ENCODE measurements at regions not wholly inside any gene's neighbourhood (a gene's known extent, or its start where the extent isn't known, plus 50 kb on each side); places are given as distances from the start of the nearest gene placed in this dataset.

DNA sequence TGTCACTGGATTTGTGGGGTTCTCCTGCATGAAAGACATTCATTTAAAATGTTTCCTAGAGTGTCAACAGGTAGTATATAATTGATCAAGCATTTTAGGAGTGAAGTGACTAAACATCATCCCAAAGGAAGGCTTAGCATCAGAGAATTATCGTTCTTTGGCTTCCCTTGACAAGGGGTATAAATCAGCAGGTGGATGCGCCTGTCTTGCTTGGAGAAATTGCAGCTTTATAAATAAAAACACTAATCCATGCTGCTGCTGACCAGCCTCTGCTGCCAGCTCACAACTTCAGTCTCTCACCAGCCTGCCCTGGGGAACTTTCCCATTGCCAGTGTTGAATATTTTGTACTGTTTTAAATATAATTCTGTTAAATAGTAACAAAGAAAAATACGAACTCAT lies 1184.7 kb upstream of the TENM4 start:
- no peak for DNase-seq

DNA sequence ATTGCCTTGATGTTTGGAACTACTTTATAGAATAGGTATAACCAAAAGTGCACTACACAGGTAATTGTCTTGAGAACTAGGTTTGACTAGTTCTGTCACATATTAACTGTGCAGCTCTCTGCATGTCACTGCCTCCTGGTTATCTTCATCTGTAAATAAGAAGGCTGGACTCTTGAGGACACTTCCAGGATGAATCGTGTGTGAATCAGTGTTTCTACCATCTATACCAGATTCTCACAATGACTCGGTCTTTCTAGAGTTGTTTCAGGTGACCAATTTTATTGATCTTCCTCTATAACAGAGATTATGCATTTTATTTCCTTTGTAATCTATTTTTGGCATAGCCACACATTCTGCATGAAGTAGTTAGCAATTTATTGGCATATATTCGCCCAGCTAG lies 1181.0 kb upstream of the TENM4 start:
- no peak for DNase-seq

DNA sequence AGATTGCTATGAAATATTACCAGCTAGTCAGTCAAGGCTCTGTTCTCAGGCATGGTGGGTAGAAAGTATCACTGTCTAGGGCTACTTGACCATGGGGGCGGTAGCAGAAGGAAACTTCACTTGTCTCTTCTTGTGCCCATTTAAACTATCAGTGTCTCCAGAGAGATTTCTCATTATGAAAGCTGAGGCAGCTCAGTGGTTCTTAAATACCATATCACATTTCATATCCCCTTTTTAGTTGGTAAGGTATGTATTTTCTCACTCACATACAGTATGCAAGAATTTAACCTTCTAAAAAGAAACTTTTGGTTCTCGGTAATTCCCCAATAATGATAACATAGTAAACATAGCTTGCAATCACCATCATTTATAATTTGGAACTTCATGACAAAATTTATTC lies 1180.0 kb upstream of the TENM4 start:
- no peak for DNase-seq

DNA sequence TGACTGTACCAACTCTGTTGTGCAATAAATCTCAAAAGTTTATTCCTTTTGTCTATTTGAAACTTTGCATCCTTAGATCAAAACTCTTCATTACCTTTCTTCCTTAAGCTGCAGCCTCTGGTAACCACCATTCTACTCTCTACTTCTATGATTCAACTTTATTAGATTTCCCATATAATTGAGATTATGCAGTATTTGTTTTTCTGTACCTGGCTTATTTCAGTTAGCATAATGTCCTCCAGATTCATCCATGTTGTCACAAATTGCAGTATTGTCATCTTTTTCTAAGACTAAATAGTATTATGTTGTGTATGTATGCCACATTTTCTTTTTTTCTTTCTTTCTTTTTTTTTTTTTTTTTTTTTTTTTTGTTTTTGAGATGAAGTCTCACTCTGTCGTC lies 1176.3 kb upstream of the TENM4 start:
- DNase-seq: no peak

DNA sequence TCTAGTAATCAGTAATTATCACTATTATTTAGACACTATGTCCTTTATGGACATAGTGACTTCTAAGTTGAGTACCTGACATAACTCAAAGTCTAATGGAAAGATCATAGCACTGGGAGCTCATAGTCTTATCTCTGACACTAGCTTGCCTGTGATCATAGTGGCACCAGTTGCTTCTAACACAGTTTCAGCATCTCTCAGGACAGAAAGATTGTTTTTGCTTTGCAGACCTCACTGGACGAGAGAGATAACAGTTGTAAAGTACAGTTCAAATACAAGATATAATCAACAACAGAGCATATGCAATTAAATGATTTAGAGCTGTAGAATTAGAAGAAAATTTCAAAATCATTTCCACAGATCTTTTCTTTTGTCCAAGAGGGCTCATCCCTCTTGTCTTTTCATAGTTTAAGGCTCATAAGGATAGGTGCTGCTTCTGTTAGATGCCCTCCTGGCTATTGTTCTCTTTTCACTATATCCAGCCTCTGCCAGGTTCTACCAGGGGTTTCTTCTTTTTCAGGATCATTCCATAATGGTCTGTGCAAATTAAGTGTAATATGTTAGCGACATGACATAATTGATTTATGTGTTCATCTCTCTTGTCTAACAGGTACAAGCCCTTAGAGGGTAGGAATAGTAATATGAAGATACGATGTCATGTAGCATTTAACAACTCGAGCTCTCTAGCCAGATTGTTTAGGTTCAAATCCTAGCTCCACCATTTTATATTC lies 1175.4 kb upstream of the TENM4 start:
- no peak for DNase-seq

DNA sequence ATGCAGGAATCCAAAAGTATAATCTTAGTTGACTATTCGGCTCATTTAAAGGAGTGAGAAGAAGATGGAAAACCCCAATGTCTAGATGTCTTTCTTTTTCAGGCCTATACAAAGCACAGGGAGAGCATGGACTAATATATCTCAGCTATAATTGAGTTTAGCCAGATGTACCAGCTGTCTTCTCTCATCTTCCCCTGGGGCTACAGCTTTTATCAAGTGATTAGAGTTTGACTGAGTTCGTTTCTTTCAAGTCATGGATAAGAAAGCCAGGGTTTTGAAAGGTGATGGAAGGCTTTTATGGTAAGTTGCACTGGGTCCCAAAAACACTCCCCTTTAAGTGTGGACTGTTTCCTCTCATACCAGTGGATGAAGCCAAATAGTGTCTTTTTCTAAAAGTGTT lies 1172.8 kb upstream of the TENM4 start:
- DNase-seq: no peak

DNA sequence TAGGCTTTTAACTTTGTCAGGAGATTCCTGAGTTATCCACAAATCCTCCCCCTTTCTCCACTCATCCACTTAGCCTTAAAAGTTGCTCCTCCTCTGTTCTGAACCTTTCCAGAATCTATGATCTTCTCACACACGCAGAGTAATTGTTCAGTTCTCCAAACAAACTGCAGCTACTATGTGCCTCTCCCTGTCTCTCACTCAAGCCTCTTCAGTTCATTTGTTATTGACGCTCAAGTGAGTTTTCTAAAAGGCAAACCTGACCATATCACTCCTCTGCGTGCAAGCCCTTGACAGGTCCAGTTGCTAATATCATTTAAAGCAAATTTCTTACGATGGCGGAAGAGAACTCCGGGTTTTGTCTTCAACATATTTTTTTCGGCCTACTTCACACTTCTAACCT lies 1169.7 kb upstream of the TENM4 start:
- DNase-seq: no peak

DNA sequence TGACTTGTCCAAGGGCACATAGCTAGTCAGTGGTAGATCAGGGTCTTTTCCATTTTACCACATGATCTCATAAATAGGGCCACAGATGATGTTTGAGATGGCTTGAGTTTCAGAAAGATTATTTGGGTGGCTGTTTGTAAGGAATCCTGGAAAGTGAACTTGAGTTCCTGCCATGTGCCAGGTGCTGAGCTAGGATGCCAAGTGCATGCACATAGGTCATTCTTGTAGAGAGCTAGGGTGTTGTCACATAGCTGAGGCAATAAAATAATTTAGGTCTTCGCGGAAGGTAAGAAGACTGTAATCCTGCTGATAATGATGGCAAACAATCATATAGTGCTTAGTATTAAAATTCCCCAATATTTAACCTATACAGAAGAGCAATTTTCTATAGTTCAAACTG lies 1162.6 kb upstream of the TENM4 start:
- no peak for DNase-seq

DNA sequence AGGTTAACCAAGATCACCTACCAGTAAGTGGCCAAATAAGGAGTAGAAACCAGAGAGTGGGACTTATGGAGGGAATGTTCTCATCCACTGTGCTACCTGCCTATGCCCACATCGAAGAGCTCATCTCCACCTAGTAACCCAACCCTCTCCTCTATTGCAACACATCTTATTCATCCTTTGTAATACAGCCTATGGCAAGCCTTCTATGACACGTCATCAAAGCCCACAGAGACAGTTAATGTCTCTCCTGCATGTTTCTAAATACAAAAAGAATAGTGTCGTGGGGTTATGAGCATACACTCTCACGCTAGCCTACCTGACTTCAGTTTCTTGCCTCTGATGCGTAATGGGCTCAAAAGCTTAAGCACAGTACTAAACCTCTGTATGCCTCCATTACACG lies 1158.1 kb upstream of the TENM4 start:
- no peak for DNase-seq

DNA sequence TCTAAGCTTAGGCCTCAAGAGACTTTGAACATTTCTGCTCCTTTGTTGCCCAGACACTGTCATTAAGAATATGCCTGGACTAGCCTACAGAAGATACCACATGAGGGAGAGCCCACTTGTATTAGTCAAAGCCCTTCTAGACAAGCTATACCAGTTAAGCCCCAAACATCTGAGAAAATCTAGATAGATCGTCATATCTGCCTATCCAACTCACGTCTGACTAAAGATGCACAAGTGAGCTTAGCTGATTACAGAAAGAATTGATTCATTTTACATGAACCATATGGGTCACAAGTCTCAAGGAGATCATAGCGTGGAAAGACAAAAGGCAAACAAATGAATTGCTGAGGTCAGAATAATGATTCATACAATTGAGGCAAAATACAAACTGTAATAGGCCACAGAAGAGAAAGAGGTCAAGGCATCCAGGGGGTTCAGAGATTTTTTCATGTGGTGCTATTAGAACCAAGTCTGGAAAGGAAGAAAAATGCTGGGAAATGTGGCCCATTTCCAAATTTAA lies 1155.5 kb upstream of the TENM4 start:
- DNase-seq: no peak

DNA sequence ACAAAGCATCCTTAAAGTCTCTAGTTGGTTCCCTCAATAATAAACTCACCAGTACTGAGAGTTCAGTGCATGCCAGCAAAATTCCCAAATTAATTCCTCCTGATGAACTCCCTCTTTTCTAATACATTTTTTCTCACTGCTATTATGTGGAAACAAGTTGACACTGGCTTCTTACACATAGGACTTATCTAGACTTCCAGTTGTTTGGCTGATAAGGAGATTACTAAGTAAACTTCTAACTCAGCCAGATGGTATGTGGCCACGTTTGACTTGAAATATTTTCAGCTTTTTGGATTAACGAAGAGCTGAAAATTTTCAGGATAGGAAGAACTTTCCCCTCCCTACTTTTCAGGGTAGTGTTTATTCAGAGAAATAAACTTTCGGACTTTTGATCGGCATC lies 1154.2 kb upstream of the TENM4 start:
- no peak for DNase-seq

DNA sequence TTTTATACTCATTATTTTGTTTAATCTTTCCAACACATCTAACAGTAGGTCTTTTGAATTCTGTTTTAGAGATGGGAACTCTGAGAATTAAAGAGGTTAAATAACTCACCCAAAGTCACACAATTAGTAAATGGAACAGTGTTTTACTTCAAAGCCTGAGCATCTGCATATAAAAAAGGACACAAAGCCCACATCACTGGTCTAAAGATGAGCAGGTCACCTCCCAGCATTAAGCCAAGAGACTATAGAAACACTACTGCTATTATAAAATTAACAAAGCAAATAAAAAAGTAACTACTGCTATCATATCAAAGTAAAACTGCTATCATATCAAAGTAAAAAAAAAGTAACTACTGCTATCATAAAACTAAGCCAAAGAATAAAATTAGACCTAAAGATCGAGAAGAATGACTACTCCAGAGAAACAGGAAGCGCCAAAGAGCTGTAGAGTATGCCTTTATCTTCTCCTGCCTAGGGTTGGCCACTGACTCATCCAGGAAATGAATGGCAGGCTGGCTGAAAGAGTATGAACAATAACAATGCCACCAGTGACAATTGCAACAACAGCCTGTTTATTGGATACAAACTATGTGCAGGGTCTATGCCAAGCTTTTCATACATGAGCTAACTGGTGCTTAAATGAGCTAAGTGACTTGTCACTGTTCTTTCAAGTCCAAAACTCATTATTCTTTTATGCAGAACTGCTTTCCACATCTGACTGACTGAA lies 1153.0 kb upstream of the TENM4 start:
- DNase-seq: no peak

DNA sequence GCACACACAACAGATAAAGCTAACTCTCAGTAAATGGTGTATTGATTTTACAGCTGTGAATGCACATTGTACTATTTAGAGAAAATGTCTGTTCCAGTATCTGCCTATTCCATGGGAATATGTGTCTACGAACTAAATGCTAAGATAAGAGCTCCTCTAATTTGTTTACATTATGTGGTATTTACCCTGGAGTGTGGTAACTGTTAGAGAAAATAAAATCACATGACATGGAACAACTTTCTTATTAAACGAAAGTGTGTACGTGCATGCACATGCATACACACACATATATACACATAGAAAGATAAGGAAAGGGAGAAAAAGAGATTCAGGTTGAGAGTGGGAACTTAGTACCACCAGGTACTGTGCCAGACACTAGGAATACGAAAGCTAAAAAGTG lies 1151.7 kb upstream of the TENM4 start:
- DNase-seq: no peak

DNA sequence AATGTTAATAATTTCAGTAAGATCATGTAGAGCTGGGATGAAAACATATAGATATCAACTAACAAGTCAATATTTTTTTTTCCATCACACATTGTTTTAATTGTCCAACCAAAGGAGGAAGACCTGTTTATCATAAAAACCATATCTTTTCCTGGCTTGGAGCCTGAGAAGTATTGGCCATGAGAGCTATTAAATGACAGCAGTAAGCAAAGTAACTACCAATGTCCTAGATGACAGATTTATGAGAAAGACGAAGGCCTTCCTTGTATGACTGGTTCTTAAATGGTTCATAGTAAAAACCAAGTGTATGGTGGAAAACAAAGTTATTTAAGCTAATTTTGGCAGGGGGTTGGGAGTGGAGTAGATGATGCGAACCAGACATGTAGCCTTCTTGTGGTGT lies 1147.1 kb upstream of the TENM4 start:
- DNase-seq: no peak

DNA sequence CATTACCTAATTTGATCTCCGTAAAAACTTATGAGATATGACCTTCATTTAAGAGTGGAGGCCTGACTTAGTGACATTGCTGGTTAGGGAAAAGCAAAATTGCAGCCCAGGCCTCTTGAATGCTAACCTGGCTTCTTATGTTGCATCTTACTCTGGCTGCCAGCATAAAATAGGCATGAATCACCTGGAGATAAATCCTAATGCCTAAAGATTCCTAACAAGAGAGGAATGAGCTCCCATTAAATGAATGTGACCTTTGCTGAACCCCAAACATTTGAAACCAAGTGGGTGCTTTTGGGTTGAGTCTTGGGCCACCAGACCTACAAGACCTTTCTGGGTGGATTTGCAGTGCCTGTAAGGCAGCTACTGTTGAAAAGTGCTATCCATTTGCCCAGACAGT lies 1145.6 kb upstream of the TENM4 start:
- no peak for DNase-seq

DNA sequence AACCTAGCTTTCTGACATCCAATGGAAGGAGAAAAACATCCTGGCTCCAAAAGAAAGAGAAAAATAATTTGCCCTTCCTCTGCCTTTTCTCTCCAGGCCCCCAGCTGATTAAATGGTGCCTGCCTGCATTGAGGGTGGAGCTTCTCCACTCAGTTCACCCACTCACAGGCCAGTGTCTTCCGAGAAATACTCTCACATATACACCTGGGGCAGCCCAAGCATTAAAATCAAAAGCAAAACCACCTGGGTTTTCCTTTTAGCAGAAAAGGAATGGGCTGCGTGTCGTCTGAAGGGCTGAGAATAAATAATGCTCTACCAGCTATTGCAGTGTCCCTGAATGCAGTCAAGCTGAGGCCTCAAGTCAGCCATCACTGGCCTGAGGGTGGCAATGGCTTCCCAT lies 1143.8 kb upstream of the TENM4 start:
- DNase-seq: no peak

DNA sequence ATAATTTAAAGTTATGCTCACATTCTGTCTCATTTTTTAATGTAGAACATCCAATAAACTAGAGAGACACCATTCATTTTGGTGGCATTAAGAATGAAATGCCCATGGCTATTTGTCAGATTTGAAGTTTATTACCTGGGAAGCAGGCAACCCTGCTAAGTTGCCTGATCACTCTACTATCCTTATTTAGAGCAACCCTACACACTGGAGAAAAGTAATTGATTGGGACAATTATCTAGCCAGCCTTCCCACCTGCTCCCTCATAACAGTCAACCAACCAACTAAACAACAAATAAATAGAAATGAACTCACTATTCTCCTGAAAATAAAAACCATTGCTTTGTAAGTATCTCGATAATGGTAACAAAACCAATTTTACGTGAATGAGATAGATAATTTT lies 1129.0 kb upstream of the TENM4 start:
- DNase-seq: no peak

DNA sequence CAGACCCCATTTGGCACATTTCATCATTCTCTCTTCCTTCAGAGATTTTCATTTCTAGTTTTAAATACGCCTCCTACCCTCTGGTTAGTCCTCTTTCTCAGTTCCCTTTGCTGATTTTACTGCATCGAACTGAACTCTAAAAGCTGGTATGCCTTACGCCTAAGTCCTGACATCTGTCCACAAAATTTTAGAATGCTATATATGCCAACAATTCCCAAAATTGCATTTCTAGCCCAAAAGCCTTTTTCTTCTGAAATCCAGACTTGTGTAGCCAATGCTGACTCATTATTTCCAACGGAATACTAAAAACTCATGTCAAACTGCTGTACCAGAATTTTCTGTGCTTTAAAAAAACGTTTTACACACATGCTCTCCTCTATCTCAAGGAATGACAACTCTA lies 1124.4 kb upstream of the TENM4 start:
- DNase-seq: no peak

DNA sequence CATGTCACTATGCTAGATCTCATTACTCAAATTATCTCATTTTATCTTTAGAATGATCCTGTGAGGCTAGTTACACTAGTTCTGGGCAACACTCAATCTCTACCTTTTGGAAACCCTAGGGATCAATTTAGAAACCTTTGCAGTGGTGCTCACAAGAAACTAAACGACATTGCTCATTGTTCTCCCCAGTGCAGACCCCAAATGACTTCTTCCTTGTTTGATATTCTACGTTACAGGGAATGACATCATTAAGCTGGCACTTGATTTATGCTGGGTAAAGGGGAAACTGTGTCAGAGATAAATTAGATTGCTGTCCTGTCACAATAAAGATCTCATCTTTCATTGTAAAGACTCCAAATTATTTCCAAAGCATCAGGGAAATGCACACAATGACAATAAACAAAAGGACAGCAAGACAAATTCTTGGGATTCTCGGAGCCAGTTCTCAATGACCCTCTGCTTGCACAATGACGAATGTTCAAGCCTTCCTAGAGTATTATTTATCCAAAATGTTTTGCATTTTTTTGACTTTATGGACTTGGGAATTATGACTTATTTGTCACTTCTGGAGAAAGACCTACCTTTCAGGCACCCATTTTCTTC lies 1121.8 kb upstream of the TENM4 start:
- no peak for DNase-seq

DNA sequence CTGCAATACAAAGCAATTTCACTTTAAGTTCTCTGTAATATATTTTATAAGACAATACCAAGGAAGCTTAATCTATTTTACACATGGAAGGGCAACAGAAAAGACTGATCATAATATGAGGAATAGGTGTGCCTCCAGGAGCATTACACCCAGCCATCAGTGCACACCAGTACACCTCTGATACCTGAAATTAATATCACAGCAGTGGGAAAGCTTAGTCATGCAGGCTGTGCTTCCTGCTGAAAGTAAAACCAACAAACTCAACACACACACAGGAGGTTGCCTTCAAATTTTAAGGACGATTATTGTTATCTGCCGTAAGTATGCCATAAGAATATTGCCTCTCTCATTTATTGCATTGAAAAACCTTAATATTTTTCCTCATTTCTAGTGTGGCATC lies 1119.1 kb upstream of the TENM4 start:
- no peak for DNase-seq

DNA sequence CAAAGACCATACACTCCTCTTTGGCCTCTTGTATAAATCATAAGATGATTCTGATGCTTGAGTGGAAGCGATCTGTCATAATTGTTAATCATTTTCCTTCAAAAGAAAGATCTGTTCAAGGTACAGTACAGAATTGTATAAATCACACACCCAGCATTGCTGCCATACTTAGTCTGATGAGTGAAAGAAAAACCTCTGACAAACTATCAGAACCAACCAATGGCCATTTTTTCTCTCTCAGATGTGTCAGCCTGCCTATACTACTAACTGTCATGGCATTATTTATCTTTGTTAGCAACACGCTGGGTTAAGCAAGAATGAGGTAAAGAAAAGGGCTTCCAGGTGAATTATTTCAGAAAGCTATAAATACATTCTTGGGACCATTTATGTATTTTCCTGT lies 1112.7 kb upstream of the TENM4 start:
- DNase-seq: no peak

DNA sequence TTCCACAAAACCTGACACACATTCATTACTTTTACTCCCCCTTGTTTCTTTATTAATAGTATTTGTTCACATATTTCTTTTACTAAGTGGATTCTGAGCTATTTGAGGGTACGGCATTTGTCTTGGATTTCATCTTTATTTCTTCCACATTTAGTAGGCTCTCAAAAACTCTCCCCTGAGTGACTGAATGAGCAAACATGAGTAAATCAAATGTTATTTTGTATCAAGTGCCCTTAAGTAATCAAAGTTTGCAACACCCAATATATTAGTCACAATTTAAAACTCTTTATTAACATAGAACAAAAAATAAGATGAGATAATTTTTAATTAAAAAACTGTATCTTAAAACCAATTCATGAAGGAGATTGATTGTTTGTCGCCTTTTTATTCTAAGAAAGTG lies 1101.9 kb upstream of the TENM4 start:
- no peak for DNase-seq

DNA sequence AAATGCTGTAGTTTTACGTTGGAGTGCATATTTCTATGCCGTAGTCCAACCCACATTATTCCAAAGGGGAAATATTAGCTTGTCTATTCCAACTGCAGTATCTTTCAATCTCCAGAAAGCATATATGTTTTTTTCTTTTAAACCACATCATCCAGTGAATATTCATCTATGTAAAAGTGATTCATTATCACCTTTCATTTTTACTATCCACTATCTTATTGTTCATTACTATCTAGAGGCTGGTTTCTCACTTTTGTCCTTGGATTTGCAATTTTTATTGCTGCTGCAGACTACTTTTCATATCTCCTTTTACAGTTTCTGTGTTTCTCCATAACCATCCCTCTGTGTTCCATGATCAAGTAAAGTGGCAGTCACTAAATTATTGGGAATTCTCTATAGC lies 1097.2 kb upstream of the TENM4 start:
- no peak for DNase-seq

DNA sequence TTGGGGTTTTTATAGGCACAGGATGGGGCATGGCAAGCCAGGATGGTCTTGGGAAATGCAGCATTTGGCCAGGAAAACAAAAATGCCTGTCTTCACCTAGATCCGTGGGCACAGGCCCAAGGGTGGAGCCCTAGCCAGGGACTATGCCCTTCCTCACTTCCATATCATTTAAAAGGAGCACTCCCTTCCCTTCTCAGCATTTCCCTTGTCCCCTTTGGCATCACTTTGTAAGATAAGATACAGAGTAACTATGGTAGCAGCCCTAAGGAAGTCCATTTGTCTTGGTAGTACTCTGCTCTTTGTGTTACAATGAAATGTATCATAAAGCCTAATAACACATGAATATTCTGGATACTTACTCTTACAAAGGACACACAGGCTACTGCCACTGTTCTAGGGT lies 1092.6 kb upstream of the TENM4 start:
- no peak for DNase-seq

All from NCI-H2171 treated with DMSO at 0.1 percent for 48 hours (cell line).